Astrocyte (in vitro differentiated cells and primary cell): ENCODE measurements at regions not wholly inside any gene's neighbourhood (a gene's known extent, or its start where the extent isn't known, plus 50 kb on each side); places are given as distances from the start of the nearest gene placed in this dataset.

Source experiments
- DNase-seq: peaks from one replicate; pipeline ENCODE4 v3.0.0-alpha.2; 2010; ENCODE audit warnings: low read depth
- FAIRE-seq: peaks from 2 replicates; lab custom pipeline; 2011; peaks lifted over from hg19 to GRCh38; lab: Jason Lieb, UNC
- H2AFZ ChIP-seq: 2 replicates; pipeline ENCODE4 v1.6.0; 2012; ENCODE audit warnings: low read depth, low read length, inconsistent platforms
- H3K27ac ChIP-seq: 2 replicates; pipeline ENCODE4 v1.5.1; 2011; ENCODE audit warnings: low read depth, low read length, inconsistent platforms
- H3K27me3 ChIP-seq: 2 replicates; pipeline ENCODE4 v1.6.0; 2011; ENCODE audit warnings: low read length, inconsistent platforms; ENCODE audit not compliant: insufficient read depth
- H3K36me3 ChIP-seq: 2 replicates; pipeline ENCODE4 v1.5.1; 2011; ENCODE audit warnings: low read length, inconsistent platforms; ENCODE audit not compliant: insufficient read depth
- H3K4me1 ChIP-seq: 2 replicates; pipeline ENCODE4 v1.5.1; 2011; ENCODE audit warnings: low read length, inconsistent platforms; ENCODE audit not compliant: insufficient read depth
- H3K4me2 ChIP-seq: 2 replicates; pipeline ENCODE4 v1.6.0; 2012; ENCODE audit warnings: low read length, inconsistent platforms
- H3K4me3 ChIP-seq: 2 replicates; pipeline ENCODE4 v1.5.1; 2011; ENCODE audit warnings: low read depth, mild to moderate bottlenecking, low read length, inconsistent platforms; ENCODE audit not compliant: insufficient read depth
- H3K79me2 ChIP-seq: 2 replicates; pipeline ENCODE4 v1.6.0; 2012; ENCODE audit warnings: mild to moderate bottlenecking, low read length, inconsistent platforms; ENCODE audit not compliant: insufficient read depth
- H3K9ac ChIP-seq: 2 replicates; pipeline ENCODE4 v1.6.0; 2012; ENCODE audit warnings: mild to moderate bottlenecking, low read length, inconsistent platforms
- H3K9me3 ChIP-seq: 2 replicates; pipeline ENCODE4 v1.5.1; 2012; ENCODE audit warnings: low read depth, mild to moderate bottlenecking, low read length, inconsistent platforms; ENCODE audit not compliant: insufficient read depth
- H4K20me1 ChIP-seq: 2 replicates; pipeline ENCODE4 v1.6.0; 2012; ENCODE audit warnings: low read length, inconsistent platforms; ENCODE audit not compliant: insufficient read depth
- H3K27ac Mint-ChIP-seq: one replicate; pipeline ENCODE4 v1.8.0; 2021; ENCODE audit warnings: mild to moderate bottlenecking, mixed read lengths; ENCODE audit not compliant: unreplicated experiment
- H3K27me3 Mint-ChIP-seq: one replicate; pipeline ENCODE4 v1.8.0; 2021; ENCODE audit warnings: low read depth, mixed read lengths; ENCODE audit not compliant: unreplicated experiment
- H3K36me3 Mint-ChIP-seq: one replicate; pipeline ENCODE4 v1.8.0; 2021; ENCODE audit warnings: low read depth, mixed read lengths; ENCODE audit not compliant: unreplicated experiment
- H3K4me1 Mint-ChIP-seq: one replicate; pipeline ENCODE4 v1.8.0; 2021; ENCODE audit warnings: low read depth, mixed read lengths; ENCODE audit not compliant: unreplicated experiment
- H3K4me3 Mint-ChIP-seq: one replicate; pipeline ENCODE4 v1.8.0; 2021; ENCODE audit warnings: mild to moderate bottlenecking, moderate library complexity, mixed read lengths; ENCODE audit not compliant: unreplicated experiment
- H3K9me3 Mint-ChIP-seq: one replicate; pipeline ENCODE4 v1.8.0; 2021; ENCODE audit warnings: mild to moderate bottlenecking, mixed read lengths; ENCODE audit not compliant: unreplicated experiment
- EZH2 ChIP-seq: IDR thresholded peaks from 2 replicates; pipeline ENCODE4 v1.6.1; 2012; ENCODE audit warnings: mild to moderate bottlenecking, low read length, inconsistent platforms; ENCODE audit not compliant: insufficient read depth
- TF ChIP-seq, protein P1 (sequence below): IDR thresholded peaks from 2 replicates; pipeline ENCODE4 v1.5.1; 2011; ENCODE audit warnings: low read depth, mild to moderate bottlenecking, inconsistent platforms, low read length, moderate library complexity; ENCODE audit not compliant: insufficient read depth

- Histone ChIP-seq H3K27ac (no peak overlapping the region), H3K9ac (no peak overlapping the region), H2AFZ (no peak overlapping the region), H3K36me3 (no peaks in the 10 kb centered on the region), H3K79me2 (no peaks in the 10 kb centered on the region), H3K4me3 (no peak overlapping the region), H3K4me2 (no peak overlapping the region), H4K20me1 (no peaks in the 10 kb centered on the region), H3K27me3 (no peaks in the 10 kb centered on the region), H3K9me3 (no peaks in the 10 kb centered on the region), H3K4me1 (no peaks in the 10 kb centered on the region)
- Mint-ChIP-seq H3K4me3 (no peak overlapping the region), H3K27ac (no peak overlapping the region), H3K27me3 (peaks cover 2% of the 10 kb centered on the region), H3K9me3 (peaks cover 5% of the 10 kb centered on the region), H3K4me1 (peaks cover 2% of the 10 kb centered on the region), H3K36me3 (no peaks in the 10 kb centered on the region)
- DNase-seq (no peak), FAIRE-seq (no peak)
- TF ChIP-seq EZH2: no peak
- TF ChIP-seq, protein P1, sequence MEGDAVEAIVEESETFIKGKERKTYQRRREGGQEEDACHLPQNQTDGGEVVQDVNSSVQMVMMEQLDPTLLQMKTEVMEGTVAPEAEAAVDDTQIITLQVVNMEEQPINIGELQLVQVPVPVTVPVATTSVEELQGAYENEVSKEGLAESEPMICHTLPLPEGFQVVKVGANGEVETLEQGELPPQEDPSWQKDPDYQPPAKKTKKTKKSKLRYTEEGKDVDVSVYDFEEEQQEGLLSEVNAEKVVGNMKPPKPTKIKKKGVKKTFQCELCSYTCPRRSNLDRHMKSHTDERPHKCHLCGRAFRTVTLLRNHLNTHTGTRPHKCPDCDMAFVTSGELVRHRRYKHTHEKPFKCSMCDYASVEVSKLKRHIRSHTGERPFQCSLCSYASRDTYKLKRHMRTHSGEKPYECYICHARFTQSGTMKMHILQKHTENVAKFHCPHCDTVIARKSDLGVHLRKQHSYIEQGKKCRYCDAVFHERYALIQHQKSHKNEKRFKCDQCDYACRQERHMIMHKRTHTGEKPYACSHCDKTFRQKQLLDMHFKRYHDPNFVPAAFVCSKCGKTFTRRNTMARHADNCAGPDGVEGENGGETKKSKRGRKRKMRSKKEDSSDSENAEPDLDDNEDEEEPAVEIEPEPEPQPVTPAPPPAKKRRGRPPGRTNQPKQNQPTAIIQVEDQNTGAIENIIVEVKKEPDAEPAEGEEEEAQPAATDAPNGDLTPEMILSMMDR: no peak
Measured at GRCh38 chr18:25953111-25953510, 137.3 kb downstream of the SS18 start.

GRCh38 chr18:25950321-25950720 is 140.1 kb downstream of the SS18 start:
- no peaks in the 10 kb centered on the region for H3K4me1 Mint-ChIP-seq
- no peaks in the 10 kb centered on the region for H3K4me1 ChIP-seq
- no peaks in the 10 kb centered on the region for H3K36me3 Mint-ChIP-seq
- H3K27ac ChIP-seq: no peak overlapping the region
- no peaks in the 10 kb centered on the region for H4K20me1 ChIP-seq
- H3K4me2 ChIP-seq: no peak overlapping the region
- H2AFZ ChIP-seq: no peak overlapping the region
- H3K27ac Mint-ChIP-seq: no peak overlapping the region
- H3K79me2 ChIP-seq: no peaks in the 10 kb centered on the region
- H3K9me3 ChIP-seq: no peaks in the 10 kb centered on the region
- H3K4me3 Mint-ChIP-seq: no peak overlapping the region
- peaks cover 2% of the 10 kb centered on the region for H3K27me3 Mint-ChIP-seq
- FAIRE-seq: no peak
- H3K36me3 ChIP-seq: no peaks in the 10 kb centered on the region
- peaks cover 5% of the 10 kb centered on the region for H3K9me3 Mint-ChIP-seq
- TF ChIP-seq, protein P1: no peak
- TF ChIP-seq EZH2: no peak
- no peak overlapping the region for H3K9ac ChIP-seq
- no peak for DNase-seq
- no peaks in the 10 kb centered on the region for H3K27me3 ChIP-seq
- no peak overlapping the region for H3K4me3 ChIP-seq

GRCh38 chr18:25946540-25946939 is 143.9 kb downstream of the SS18 start:
- Mint-ChIP-seq H3K27ac (no peak overlapping the region), H3K27me3 (peaks cover 2% of the 10 kb centered on the region), H3K4me3 (no peak overlapping the region), H3K36me3 (no peaks in the 10 kb centered on the region), H3K9me3 (peaks cover 5% of the 10 kb centered on the region), H3K4me1 (no peaks in the 10 kb centered on the region)
- no peak for TF ChIP-seq EZH2
- TF ChIP-seq, protein P1: no peak
- Histone ChIP-seq H3K4me1 (no peaks in the 10 kb centered on the region), H3K79me2 (no peaks in the 10 kb centered on the region), H3K9ac (no peak overlapping the region), H3K4me3 (no peak overlapping the region), H3K27me3 (no peaks in the 10 kb centered on the region), H2AFZ (no peak overlapping the region), H3K27ac (no peak overlapping the region), H3K4me2 (no peak overlapping the region), H3K9me3 (no peaks in the 10 kb centered on the region), H4K20me1 (no peaks in the 10 kb centered on the region), H3K36me3 (no peaks in the 10 kb centered on the region)
- FAIRE-seq: no peak
- DNase-seq: no peak
